T follicular helper cell (primary cell): ENCODE measurements at regions not wholly inside any gene's neighbourhood (a gene's known extent, or its start where the extent isn't known, plus 50 kb on each side); places are given as distances from the start of the nearest gene placed in this dataset.
"Not testable (repeated sequence)": the region's sequence is repeated elsewhere in the genome, so short reads cannot be mapped to it uniquely, and the experiment has no call there.

Source experiments
- DNase-seq: peaks from one replicate; pipeline ENCODE4 v3.0.0-alpha.2; 2020; ENCODE audit warnings: low read depth

DNA sequence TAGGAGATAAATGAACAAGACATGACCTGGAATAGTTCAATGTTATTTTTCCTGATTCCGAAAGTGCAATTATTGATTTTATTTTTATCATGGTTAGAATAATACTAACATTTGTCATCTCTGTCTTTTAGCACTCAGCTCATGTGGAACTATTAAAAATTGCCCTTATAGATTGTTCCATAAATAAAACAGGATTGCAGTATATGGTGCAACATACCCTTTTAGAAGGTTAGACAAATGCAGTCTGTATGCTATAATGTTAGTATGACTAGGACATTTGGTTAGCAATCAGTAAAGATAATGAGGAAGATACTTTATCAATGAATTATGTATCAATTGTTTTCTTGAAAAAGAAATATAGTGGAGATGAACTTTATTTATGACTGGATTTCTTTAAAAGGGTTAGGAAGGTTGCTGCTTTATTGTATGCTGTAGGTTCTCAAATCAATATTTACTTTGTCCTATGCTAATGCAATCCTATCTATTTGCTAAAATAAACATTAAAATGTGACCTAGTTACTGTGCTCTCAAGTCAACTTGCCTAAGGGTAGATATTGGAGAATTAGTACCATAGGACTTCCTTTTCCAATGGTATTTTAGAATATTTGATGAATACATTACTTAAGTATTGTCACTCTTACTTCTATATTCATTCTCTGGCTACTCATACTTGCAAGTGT is 348.9 kb upstream of the ISL1 start:
- DNase-seq: no peak

DNA sequence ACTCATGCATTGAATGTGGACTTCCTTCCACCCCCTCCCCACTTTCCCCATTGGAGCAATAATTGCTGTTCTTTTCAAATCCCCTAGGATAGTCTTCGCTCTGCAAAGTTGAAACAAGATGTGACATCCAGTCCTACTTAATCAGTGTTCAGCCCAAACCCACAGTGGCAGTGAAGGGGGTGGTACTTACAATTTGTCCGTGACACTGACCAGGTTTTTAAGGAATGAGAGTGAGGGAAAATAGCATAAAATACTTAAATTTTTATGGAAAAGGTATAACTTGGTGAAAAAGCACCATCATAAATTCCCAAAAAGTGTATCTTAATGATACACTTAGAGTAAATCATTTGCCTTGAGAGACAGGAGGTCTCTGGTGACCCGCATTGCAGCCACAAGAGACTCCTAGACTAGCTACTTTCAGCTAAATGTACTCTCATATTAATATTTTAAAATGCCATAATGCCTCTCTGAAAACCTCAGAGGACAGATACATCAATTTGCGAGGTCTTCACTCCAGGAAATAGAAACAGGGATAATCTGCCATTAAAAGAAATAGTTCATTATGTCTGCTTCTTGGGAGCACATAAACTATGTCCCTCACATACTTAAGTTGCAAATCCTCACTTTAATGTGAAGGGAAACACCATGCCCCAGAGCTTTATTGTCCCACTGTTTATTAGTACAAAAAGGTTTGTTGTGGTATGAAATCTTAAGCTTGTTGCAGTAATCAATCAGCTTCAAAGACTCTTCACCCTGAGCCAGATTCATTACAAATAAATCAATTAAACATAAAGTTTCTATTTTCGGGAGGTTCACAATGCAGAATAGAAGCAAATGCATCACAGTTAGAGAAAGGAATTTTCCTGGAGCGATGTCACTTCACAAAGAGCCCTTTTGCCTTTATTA is 343.6 kb upstream of the ISL1 start:
- no peak for DNase-seq

DNA sequence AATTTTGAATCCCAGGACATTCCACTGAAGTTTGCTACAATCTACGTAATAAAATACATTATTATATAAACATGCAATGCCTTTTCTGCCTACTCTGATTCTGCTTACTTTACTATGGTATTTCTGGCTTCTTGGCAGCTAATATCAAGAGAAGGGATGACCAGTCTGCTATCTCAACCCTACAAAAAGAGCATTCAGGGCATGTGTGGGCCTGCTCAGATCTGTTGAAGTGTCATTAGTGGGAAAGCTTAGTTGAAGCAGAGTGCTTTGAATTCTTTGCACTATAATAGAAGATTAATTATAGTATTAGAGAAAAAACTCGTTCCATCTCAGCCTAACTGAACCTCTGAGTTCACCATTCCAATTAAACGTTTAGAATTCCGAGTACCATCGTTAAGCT is 339.5 kb upstream of the ISL1 start:
- no peak for DNase-seq

DNA sequence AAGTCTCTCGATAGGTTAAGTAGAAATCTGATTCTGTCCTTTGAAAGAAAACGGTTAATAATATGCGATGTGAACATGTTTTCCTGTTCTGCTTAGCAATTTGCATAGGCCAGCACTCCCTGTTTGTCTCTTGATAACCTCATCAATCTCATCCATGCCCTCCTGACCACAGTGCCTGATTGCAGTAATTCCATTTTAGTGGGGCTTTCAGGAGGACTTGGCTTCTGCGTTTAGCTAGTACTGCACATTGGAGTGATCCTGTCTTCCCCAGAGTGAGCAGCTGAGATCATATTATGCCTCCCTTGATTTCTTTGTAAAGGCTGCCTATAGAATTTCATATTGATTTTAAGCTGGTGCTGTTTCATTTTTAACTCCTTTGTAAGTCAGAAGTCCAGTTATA is 335.9 kb upstream of the ISL1 start:
- DNase-seq: no peak

DNA sequence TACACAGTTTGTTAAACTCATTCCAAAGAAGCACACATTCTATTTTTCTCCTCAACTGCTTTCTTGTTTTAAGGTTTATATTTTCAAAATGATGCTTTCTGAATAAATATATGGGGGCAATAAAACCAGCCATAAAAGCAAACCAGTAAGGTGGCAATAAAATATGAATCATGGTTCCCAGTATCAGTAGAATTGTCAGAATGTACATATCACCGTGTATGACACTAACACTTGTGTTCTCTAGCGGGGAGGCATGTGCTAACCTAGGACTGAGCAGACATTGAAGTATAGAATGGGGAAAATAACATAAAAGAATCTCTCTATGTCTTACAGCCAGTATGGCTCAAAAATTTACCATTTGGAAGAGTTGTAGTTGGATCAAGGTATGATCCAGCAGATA is 329.9 kb upstream of the ISL1 start:
- DNase-seq: no peak

DNA sequence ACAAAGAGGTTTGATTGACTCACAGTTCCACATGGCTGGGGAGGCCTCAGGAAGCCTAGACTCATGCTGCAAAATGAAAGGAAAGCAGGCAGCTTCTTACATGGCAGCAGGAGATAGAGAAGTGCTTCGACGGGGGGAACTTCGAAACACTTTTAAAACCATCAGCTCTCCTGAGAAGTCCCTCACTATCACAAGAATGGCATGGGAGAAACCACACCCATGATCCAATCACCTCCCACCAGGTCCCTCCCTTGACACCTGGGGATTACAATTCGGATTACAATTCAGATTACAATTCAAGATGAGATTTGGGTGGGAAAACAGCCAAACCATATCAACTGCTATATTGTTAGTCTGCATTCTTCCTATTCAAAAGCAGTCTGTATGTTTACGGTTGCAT is 322.3 kb upstream of the ISL1 start:
- DNase-seq: no peak

DNA sequence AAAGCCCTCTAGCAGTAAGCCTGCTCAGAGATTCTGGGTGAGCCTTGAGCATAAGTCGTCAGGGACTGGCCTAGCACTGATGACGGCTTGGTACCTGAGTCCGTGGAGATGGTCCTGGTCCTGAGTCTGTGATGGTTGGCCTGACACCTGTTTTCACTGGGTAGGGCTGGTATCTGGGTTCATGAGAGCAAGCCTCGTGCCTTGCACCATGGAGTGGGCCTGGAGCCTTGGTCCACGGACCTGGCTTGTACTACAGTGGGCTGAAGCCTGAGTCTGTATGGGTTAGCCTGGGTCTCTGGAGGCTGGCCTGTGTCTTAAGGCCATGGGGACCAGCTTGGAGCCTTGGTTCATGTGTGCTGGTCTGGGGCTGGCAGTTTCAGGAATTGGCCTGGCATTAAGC is 310.3 kb upstream of the ISL1 start:
- DNase-seq: no peak

DNA sequence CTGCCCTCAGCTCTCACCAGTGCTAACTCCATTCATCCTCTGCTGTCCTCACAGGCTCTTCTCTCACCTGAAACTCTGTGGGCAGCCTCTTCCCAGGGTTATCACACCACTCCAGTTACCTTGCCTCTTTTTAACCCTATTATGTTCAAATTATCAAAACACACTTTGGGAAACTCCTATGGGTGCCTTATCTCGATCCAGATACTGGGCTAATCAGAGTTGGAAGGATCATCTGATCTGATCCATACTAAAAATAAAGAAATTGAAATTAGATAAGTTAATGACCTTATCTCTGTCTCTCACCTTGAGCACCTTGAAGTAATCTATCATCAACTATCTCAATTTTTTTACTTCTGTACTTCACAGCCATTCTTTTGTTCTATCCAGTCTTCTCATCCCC is 300.5 kb upstream of the ISL1 start:
- no peak for DNase-seq

DNA sequence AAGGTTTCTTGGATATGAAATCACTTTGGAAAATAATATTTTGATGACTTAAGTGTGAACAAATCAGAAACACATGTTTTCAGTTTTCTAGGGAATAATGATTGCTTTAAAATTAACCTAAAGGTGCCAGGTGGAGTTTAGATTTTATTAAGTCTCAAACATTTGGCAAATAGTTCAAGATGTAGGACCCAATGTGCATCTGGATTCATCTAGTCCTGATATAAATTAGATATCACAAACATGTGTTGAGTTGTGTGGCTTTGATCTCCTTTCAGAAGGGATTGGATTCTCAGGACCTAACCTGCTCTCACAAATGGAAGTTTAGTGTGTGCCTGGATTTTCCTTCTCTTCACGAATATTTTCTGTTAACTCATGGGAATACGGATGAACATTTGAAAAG is 291.4 kb upstream of the ISL1 start:
- DNase-seq: no peak

DNA sequence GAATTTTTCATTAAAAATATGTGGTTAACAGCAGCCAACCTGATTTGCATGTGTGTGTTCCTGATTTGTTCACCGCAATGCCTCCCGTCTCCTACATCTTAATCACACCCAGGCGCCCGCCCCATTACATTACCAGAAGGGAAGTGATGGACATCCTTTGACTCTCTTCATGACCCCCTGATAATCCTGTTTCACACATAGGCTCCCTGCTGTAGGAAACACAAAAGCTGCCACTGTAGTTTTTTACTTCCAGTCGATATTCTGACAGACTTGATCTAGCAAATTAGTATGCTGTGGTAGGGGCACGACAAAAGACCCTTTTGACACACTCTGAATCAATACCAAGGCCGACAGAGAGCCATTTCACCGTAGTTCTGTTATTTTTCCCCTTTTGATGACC is 287.8 kb upstream of the ISL1 start:
- DNase-seq: no peak

DNA sequence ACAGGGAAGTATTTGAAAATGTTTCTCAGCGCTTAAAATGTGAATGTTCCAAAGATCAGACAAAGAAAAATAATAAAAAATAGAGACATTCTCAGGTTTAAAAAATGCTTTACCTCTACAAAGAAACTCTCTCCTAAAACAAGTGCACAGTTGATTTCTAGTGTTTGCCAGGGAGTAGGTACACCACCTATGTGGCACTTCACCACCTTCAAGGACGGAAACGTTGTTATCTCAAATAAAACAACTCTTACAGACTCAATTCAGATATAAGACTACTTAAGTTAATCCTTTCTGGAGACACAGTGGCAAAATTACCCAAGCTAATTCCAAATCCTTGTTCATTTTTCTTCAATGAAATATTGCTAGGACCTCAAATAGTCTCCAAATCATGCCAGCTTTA is 286.4 kb upstream of the ISL1 start:
- no peak for DNase-seq

DNA sequence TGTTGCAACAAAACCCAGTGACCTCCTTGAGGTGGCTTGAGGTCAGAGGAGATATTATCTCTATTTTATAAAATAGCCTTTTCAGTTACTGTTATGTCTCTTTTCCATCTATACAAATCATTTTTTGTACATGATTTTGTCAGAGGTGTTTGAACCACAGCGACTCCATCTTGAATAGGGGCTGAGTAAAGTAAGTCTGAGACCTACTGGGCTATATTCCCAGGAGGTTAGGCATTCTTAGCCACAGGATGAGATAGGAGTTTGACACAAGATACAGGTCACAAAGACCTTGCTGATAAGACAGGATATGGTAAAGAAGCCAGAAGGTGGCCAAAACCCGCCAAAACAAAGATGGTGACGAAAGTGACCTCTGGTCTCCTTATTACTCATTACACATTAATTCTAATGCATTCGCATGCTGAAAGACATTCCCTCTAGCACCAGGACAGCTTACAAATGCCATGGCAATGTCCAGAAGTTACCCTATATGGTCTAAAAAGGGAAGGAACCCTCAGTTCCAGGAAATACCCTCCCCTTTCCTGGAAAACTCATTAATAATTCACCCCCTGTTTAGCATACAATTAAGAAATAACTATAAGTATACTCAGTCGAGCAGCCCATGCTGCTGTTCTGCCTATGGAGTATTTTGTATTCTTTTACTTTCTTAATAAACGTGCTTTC is 283.9 kb upstream of the ISL1 start:
- no peak for DNase-seq

DNA sequence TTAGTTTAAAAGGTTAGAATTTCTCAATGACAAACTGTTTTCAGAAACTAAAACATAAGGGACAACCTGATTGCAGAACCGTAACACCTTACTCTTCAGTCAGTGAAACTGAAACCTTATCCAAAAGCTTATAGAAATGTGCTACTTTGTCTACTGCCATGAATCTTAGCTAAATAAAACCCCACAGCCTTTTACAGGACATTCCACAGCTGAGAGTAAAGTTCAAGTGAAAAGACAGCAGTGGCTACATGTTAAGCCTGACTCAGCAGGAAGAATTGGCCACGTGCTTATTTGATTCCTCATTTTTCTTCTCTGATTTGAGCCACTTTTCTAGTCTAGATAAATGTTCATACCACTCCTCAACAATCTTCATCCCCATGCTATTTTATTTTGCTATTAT is 278.7 kb upstream of the ISL1 start:
- DNase-seq: no peak

DNA sequence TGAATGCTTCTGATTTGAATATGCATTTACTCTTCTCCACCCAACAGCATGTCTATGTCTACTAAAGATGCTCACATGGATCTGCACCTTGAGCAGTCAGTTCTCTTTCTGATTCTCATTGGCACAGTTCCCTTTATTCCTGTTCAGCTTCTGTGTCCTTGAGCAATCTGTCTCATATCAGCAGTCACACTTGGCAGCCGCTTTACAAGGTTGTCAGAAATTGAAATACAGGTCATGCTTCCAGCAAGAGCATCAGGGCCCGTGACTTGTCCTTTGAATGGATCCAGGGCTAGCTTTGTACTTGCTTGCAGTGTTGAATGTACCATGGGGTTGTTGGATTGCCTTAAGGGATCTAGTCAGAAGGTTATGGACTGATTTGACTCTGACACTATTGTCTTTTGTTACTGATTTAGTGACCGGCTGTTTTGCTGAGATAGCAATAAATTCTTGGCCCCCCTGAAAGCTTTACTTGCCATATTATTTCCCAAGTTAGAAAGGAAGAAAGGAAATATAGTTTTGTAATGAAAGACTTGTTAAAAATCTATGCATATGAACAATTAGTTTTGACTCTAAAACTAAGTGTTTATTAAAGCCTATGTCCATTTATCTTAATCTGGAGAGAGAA is 273.4 kb upstream of the ISL1 start:
- no peak for DNase-seq

DNA sequence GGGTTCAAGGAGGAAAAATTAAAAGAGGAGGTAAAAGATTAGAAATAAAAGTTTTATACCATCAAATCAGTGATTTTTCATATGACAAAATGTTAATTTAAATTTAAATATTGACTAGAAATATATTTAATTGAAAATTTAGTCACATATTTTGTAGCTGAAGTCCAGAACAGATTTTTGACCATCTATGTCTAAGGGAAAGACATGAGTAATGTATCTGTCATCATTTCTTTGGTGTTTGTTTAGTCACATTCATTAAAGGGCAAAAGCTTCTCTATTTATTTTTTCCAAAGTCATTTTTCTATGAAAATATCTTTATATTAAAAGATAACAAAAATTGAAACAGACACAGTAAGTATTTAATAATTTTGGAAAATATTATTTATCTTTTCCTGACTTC is 252.0 kb upstream of the ISL1 start:
- no peak for DNase-seq

DNA sequence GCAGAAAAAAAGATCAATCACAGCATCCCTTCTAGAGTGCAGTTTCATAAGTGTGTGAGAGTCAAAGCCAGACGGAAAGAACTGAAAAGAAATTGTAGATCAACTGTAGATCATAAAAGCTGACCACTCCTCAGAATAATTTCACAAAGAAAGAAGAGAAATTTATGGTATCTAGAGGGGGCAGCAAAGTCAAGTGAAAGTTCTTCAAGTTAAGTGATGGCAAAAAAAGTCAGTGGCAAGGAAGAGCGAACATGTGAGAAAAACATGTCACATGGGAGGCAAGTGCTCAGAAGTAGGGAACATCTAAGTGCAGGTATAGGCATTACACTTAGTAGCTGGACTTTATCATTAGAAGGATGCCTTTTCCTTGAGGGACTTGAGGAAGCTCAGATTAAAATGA is 245.1 kb upstream of the ISL1 start:
- DNase-seq: no peak

DNA sequence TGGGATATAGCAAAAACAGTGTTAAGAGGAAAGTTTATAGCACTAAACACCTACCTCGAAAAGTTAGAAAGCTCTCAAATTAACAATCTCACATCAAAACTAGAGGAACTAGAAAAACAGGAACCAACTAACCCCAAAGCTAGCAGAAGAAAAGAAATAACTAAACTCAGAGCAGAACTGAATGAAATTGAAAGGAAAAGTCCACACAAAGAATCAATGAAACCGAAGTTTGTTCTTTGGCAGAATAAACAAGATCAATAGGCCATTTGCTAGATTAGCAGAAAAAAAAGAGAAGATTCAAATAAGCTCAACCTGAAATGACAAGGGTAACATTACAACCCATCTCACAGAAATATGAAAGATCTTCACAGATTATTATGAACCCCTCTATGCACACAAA is 234.8 kb upstream of the ISL1 start:
- no peak for DNase-seq

DNA sequence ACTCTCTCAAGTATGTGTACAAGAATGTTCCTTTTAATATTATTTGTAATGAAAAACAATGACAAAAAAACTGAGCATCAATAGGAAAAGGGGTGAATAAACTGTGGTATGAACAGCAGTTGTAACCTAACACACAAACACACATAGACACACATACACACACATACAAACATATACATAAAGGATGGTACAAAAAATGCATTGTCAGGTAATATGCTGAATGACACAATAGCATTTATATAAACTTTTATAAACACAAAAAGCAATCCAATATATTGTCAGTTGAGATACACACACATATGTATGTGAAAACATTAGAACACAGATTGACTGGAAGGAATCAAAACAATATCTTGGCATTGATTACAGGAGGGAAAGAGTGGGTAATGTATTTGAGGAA is 227.0 kb upstream of the ISL1 start:
- DNase-seq: no peak

DNA sequence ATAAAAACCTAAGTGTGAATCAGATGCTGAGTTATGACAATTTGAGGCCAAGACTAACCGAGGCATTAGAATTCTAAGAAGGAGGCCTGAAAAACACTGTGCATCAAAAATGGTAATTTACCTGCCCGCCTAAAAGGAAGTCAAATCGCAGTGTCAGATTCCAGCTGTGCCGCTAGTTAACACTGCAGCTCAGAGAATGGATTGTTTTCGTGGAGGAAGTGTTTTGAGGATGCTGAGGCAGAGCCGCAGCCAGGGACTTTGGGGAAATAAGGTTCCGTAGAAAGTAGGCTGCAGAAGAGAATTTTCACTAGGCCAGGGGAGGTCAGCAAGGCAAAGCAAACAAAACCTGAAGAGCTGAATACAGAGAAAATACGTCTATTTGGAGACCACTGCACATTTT is 226.4 kb upstream of the ISL1 start:
- DNase-seq: no peak

DNA sequence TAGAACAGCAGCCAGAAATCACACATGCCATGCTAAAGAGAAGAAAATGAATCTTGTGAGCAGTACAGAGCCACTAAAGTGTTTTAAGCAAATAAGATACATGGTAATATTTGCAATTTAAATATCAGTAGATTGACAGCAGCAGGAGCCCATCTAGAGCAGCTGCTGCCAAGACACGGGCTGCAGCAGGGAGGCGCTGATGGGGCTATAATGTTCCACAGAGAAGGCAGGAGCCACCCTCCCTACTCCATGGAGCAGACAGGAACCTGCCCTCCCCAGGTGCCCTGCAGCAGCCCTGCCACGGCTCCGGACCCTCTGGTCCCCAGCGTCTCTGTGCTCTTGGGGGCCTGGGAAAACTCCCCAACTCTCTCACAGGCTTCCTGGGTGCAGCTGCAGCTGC is 224.1 kb upstream of the ISL1 start:
- DNase-seq: no peak

DNA sequence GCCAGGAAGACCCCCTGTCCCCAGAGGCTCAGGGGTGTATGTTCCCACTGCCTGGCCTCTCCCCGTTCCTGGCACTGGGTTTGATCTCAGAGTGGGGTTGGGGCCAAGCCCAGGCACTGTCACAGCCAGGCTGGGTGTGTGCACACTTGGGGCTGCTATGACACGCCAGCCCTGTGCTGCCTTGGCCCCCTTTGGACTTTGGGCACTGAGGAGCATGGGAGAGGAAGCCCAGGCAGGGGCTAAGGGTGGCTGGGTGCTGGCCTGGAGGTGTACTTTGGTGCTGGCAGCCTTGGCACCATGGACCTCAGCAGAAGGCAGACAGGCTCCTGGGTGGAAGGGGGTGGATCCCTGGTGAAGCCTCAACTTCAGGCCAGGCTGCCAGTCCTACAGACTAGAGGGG is 223.6 kb upstream of the ISL1 start:
- DNase-seq: no peak

DNA sequence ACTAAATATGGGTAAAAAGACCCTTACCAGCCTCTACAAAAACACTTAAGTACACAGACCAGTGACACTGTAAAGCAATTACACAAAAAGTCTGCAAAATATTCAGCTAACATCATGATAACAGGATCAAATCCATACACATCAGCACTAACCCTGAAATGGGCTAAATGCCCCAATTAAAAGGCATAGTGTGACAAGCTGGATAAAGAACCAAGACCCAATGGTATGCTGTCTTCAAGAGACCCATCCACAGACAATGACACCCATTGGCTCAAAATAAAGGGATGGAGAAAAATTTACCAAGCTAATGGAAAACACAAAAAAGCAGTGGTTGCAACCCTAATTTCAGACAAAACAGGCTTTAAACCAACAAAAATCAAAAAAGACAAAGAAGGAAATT is 221.0 kb upstream of the ISL1 start:
- DNase-seq: no peak

DNA sequence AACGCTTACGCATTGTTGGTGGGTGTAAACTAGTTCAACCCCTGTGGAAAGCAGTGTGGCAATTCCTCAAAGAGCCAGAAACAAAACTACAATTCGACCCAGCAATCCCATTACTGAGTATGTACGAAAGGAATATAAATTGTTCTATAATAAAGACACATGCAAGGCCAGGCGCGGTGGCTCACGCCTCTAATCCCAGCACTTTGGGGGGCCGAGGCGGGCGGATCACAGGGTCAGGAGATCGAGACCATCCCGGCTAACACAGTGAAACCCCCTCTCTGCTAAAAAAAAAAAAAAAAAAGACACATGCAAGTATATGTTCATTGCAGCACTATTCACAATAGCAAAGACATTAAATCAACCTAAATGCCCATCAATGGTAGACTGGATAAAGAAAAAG is 217.6 kb upstream of the ISL1 start:
- DNase-seq: not testable (repeated sequence)
